ENCODE measurements at regions not wholly inside any gene's neighbourhood (a gene's known extent, or its start where the extent isn't known, plus 50 kb on each side); places are given as distances from the start of the nearest gene placed in this dataset.

DNA sequence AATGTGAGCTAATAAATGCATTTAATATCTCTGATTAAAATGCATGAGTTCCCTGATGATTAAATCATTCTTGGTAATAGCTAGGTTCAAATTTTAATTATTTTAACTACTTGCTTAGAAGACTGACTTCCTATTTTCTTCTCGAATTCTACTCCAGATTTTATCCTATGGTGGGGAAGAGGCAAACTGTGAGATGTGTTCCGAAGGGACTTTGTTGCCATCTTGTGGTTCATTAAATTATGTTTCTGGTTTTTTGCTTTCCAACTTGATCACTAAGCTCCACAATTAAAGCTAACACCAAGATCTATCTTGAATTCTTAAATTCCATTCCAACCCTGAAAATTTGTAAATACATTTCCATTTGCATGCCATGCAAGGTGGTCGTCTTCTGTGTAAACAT, 538.4 kb upstream of the PCDH20 start:
- TF ChIP-seq GATA3 (IDR thresholded peaks at IDR 0.05; ENCODE audit: low read depth, low read length) (no peak), GATA2 (IDR thresholded peaks at IDR 0.05; ENCODE audit: low read depth, low read length) (no peak)
